HepG2 (cell line): ENCODE measurements at regions not wholly inside any gene's neighbourhood (a gene's known extent, or its start where the extent isn't known, plus 50 kb on each side); places are given as distances from the start of the nearest gene placed in this dataset.

Experiments used
- ELF1 ChIP-seq: sonication (generic); formaldehyde crosslinking; IDR thresholded peaks from 2 replicates; pipeline ENCODE4 v1.4.0; 2020; ENCODE audit warnings: missing genetic modification reagents
- TF ChIP-seq, protein P1 (sequence below): IDR thresholded peaks from 2 replicates; pipeline ENCODE4 v1.6.1; 2012; ENCODE audit warnings: inconsistent platforms

DNA sequence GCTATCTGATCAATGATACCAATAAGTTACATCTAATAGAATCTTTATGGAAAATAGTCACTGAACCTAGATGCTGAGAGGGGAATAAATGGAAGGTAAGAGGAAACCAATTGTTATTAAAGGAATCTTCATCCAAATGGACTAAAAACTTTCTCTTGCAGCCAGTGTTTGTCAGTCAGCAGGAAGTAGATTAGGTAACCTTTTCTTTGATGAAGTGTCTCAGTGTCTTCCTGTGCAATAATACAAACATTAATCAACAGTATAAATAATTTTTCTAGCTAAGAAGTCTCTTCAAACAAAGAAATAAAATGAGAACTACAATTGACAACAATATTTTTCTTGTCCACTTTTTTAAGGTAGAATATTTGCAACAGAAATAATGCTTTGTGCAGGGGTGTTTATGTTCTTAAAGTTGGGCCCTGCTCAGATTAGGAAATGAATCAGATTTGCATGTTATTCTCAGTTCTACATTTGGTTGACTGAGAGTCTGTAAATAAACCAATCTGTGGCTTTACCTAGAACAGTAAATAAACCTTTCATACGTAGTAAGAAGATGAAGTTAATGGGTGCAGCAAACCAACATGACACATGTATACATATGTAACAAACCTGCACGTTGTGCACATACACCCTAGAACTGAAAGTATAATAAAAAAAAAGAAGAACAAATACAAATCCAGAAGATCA is 391.4 kb downstream of the MRPL39 start:
- TF ChIP-seq, protein P1, sequence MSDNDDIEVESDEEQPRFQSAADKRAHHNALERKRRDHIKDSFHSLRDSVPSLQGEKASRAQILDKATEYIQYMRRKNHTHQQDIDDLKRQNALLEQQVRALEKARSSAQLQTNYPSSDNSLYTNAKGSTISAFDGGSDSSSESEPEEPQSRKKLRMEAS, result no peak
- no peak for TF ChIP-seq ELF1 (CRISPR knock-in tag)
